GM19239 (cell line): ENCODE measurements at regions not wholly inside any gene's neighbourhood (a gene's known extent, or its start where the extent isn't known, plus 50 kb on each side); places are given as distances from the start of the nearest gene placed in this dataset.

Experiments used
- DNase-seq: peaks from one replicate; pipeline ENCODE4 v3.0.0; 2011; ENCODE audit warnings: low spot score; ENCODE audit not compliant: insufficient read length
- FAIRE-seq: peaks from 2 replicates; lab custom pipeline; 2011; peaks lifted over from hg19 to GRCh38; lab: Jason Lieb, UNC

- FAIRE-seq (no peak), DNase-seq (no peak)
These were observed 365.6 kb upstream of the SLC10A2 start for GRCh38 chr13:103431856-103432255.

DNA sequence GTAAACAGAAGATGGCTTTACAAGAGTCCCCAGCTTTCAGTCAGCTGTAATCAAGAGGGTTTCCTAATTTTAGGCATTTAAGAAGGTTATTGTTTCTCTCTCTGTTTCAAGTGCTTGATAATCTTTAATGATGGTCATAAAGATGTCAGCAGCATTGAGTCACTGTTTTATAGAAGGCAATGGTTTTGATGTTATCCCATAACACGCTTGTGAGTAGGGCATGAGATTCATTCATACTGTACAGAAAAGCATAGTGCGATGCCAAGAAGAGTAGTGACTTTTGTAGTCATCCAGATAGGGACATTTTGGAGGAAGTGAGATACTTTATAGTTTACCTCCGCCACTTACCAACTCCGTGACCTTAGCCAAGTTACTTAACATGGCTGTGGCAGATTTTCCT, 364.2 kb upstream of the SLC10A2 start:
- no peak for FAIRE-seq
- no peak for DNase-seq

GRCh38 chr13:103410002-103410401, 343.8 kb upstream of the SLC10A2 start:
- DNase-seq (no peak), FAIRE-seq (no peak)

GRCh38 chr13:103406967-103407366, 340.8 kb upstream of the SLC10A2 start:
- FAIRE-seq = no peak
- no peak for DNase-seq

DNA sequence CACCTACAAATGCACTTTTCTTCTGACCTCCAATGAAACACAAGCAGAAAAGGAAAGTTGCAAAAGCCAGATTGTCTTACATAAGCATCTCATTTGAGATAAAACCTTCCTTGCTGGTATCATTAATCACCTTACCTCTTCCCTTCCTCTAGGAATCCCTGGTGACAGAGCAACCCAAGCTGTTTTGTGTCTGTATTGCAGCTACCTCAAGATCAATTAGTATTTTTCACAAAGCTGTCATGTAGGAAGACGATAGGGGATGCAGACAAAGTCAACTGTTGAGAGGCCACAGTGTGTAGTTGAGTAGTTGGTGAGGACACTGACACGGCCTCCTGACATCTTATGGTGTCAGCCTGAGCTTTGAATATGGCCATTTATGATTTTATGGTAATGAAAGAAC, 339.1 kb upstream of the SLC10A2 start:
- DNase-seq (no peak), FAIRE-seq (no peak)

- DNase-seq = no peak
- FAIRE-seq = no peak
These were observed 337.6 kb upstream of the SLC10A2 start for GRCh38 chr13:103403814-103404213.

DNA sequence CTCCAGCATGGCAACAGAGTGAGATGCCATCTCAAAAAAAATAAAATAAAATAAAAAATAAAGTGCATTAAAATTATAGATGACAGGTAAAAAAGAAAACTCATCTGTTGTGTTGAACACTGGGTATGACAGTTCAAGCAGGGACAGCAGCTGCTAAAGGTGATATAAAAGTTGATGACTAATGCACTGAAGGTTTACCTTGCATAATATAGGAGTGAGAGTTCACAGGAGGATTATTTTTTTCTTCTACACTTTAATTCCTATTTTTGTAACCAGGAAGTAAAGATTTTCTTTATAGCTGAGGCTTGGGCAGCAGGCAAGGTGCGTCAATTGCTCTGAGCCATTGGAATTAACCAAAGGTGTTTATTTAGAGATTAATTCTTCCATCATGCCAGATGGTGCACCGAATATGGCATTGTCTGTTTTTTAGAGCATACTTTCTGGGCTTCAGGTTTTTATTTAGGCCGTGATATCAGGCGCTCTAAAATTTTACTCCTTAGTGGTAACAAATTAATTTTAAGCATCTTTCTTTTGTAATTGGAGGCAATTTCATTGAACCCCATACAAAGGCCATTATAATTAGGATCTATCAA, 337.0 kb upstream of the SLC10A2 start:
- DNase-seq = no peak
- FAIRE-seq = no peak

DNA sequence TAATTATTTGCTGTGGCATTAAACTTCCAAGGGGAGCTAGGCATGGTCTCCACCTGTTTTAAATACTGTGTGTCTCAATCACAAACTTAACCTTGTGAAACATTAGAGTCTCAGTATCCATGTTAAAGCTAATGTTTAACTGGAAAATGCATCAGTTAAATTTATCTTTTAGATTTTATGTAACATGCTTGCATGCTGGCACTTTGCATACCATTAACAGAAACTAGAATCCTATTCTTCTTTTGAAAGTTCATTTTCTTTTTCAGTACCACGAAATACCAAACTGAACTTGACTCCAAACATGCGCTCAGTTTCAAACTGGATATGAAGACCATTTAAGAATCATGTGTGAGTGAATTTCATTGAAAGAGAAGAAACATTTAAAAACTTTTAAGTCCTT, 328.9 kb upstream of the SLC10A2 start:
- FAIRE-seq = no peak

DNA sequence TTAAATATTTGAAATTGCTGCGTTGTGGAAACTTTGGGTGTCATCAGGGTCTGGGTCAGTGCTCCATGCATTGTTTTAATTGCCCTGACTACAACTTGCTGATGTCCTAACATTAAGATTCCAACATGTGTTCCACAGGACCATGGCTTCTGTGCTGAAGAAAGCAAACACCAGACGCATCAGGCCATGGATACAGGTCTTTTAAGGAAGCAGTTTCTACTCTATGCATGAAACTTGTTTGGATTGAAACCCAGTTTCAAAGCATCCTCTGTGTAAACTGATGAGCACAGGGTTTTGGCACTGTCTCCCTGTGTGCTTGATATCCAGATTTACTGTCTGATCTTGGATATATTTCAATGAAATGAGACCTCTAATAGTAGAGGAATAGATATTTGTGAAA, 328.4 kb upstream of the SLC10A2 start:
- FAIRE-seq (no peak), DNase-seq (no peak)

More for the DNA sequence above, 328.9 kb upstream of the SLC10A2 start:
- no peak for DNase-seq

GRCh38 chr13:103391936-103392335, 325.7 kb upstream of the SLC10A2 start:
- FAIRE-seq = no peak
- DNase-seq = no peak

- FAIRE-seq = no peak
These were observed 322.6 kb upstream of the SLC10A2 start for GRCh38 chr13:103388839-103389238.

GRCh38 chr13:103386341-103386740, 320.1 kb upstream of the SLC10A2 start:
- no peak for DNase-seq
- no peak for FAIRE-seq

More at GRCh38 chr13:103388839-103389238, 322.6 kb upstream of the SLC10A2 start:
- no peak for DNase-seq

GRCh38 chr13:103373916-103374315, 307.7 kb upstream of the SLC10A2 start:
- DNase-seq (no peak), FAIRE-seq (no peak)

DNA sequence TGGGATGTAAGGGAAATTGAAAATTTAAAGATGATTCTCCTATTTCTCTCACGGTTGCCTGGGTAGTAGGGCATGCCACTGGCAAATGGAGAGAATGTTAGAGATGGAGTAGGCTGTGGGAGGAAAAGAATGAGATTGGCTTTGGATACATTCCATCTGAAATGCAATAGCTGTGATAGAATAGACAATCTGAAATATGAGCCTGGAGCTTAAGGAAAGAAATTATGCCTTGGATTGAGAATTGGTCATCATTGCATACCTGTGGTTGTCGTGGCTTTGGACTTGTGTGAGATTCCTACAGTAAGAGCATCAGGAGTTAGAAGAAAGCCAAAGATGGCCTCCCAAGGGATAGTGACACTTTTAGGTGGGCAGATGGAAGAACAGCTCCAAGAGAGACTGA, 305.1 kb upstream of the SLC10A2 start:
- FAIRE-seq (no peak), DNase-seq (no peak)

DNA sequence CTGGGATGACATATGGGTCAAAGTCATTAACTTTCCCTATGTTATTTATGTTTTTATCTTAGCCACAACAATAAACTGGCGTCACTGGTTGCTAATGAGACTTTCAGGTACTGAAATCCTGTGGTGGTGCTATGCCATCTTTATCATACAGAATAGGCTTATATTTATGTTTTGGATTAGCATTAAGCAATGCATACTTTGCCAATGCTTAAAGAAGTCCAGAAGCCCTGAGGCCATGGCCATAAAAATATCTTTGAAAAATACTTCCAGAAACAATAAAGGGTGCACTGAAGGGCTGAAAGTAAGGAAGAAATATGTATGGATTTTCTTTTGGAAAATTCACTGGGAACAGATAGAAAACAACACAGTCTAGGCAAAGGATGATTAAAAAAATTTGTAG, 304.6 kb upstream of the SLC10A2 start:
- DNase-seq (no peak), FAIRE-seq (no peak)

GRCh38 chr13:103358255-103358932, 292.2 kb upstream of the SLC10A2 start:
- no peak for FAIRE-seq

GRCh38 chr13:103356226-103356864, 290.1 kb upstream of the SLC10A2 start:
- no peak for DNase-seq
- no peak for FAIRE-seq

More at GRCh38 chr13:103358255-103358932, 292.2 kb upstream of the SLC10A2 start:
- no peak for DNase-seq

DNA sequence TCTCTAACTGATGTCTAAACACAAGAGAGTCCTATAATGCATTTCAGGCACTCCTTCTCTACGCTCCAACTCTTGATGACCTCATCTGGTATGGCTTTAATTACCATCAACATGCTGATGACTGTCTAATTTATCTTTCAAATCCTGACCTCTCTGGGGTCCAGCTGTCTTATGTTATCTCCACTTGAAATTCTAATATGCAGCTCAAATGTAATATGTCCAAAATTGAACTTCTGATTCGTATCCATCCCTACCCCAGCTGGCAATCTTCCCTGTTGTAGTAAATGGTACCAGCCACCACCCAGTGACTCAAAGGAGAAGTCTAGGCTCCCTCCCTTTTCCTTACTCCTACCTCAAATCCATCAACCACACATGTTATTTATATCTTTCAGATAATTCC, 288.0 kb upstream of the SLC10A2 start:
- DNase-seq (no peak), FAIRE-seq (no peak)

DNA sequence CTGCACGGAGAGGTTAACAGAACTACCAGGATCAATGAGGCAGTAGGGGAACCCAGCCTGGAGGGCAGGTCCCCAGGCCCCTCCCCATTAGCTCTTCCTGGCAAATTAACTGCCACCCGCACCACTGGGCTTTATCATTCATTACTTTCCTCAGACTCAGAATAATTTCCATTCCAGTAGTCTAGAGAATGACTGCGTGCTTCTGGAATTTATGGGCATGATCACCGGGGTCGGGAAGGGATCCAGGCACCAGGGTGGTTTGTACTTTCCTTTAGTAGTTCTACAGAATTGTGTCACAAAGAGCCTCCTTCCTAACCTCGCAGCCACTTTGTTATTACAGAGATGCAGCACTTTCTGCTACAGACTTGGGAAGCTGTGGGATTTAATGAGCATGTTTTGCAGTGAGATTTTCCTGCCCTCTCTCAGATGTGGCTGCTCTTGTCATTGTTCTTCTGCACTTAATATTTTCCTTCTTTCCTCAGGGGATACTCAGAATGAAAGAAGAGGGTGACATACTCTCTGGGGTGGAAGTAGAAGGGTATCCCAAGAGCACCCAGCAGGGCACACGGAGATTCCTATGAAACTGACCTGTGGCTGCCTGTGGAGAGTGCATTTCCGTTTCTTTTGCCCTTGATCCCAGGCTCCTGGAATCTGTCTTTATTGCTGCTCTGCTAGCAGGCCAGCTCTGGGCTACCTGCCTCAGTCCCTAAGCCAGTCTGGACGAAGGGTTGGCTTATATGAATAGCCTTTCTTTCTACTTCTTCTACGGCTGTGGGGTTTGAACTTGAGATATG, 285.0 kb upstream of the SLC10A2 start:
- no peak for FAIRE-seq

DNA sequence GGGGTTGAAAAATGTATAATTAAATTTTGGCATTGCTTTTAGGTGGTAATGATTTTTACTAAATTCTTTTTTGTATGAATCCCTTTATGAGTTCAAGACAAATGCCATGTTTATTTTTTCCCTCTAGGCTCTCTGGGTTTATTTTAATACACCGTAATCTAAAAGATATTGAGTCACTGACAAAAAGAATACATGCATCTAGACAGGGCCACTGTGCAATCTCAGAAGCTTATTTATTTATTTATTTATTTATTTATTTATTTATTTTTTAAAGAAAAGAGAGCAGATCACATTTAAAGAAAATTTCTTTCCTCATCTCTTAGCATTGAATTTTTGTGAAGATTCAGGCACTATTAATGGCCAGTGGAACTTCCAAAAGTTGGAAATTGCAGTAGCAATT, 283.9 kb upstream of the SLC10A2 start:
- DNase-seq (no peak), FAIRE-seq (no peak)

More for the DNA sequence above, 285.0 kb upstream of the SLC10A2 start:
- DNase-seq = no peak
